GM19463 (cell line): ENCODE measurements at regions not wholly inside any gene's neighbourhood (a gene's known extent, or its start where the extent isn't known, plus 50 kb on each side); places are given as distances from the start of the nearest gene placed in this dataset.
A peak's percentile ranks its signal among the peaks of the same experiment; 100 is the strongest.
"Not testable (repeated sequence)": the region's sequence is repeated elsewhere in the genome, so short reads cannot be mapped to it uniquely, and the experiment has no call there.

ENCODE experiments used
- ATAC-seq: cut with Tn5 transposase; IDR thresholded peaks from one replicate; pipeline ENCODE4 v1.9.1; 2021; ENCODE audit warnings: mild to moderate bottlenecking, moderate library complexity; ENCODE audit not compliant: unreplicated experiment

DNA sequence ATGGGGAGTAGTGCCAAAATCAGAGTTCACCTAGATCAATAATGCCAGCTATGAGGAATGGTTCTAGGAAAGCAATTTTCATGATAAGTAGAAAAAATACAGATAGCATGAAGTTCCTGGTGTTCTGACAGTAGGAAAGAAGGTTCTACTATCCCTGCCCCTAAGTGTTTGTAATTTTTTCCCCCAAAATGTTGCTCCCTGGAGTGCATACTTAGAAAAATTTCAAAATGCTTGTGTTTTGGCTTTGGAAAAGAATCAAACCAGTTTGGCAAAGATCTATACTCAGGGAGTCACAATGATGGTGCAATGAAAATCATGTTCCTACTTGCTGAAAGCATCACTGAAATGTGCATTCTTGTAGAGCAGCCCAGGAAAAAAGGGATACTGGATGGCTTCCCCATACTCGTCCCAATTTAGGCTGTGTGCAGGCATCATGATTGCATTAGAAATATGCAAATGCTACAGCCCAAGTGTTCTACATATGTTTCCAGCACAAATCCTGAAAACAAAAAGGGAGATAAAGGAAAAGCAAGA is 74.7 kb downstream of the LPAR4 start:
- ATAC-seq = no peak

DNA sequence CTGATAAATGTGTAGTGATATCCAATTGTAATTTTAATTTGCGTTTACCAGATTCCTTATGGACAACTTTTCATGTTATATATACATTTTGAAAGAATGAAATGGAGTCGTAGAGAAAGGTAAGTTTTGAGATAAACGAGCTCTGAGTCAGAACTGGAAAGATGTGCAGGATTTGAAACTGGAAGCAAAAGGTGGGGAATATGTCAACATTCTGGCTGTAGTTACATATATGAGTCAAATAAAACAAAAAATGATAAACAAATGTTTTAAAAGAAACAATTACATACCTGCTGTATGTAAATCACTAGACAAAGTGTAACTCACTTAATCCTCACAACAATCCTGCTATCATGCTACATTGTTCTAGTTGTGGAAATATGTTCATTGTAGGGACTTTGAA is 84.0 kb downstream of the LPAR4 start:
- no peak for ATAC-seq

DNA sequence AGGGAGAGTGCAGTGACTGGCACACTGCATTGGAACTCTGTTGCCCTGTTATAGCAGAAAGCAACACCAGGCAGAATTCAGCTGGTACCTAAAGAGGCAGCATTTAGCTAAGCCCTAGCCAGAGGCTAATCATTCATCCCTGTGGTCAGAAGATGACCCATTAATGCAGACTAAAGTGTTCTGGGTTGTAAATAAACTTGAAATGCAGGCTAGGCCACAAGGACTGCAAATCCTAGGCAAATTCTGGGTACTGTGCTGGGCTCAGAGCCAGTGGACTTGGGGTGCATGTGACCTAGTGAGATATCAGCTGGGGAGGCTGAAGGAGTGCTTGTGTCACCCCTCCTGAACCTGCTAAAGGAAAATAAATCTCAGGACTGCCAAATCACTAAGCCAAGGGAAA is 91.2 kb downstream of the LPAR4 start:
- ATAC-seq = peak; percentile 65

DNA sequence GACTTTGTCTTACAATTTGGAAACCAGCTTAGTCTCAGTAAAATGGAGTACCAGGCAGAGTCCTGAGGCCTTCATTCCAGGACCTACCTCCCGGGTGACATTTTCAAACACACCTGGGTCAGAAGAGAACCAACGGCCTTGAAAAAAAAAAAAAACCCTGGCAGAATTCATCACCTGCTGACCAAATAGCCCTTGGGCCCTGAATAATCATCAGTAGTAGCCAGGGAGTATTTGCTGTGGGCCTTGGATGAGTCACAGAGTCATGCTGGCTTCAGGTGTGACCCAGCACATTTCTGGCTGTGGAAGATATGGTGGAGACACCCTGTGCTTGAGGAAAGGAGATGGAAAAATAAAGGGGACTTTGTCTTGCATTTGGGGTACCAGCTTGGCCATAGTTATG is 92.2 kb downstream of the LPAR4 start:
- no peak for ATAC-seq

DNA sequence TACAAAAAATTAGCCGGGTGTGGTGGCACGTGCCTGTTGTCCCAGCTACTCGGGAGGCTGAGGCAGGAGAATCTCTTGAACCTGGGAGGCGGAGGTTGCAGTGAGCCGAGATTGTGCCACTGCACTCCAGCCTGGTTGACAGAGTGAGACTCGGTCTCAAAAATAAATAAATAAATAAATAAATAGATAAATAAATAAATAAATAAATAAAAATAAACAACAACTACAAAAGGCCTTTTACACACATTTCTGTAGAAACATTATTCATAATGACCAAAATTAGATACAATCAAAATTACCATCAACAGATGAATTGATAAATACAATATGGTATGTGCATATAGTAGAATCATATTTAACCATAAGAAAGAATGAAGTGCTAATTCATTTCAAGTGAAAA is 96.7 kb downstream of the LPAR4 start:
- not testable (repeated sequence) for ATAC-seq

DNA sequence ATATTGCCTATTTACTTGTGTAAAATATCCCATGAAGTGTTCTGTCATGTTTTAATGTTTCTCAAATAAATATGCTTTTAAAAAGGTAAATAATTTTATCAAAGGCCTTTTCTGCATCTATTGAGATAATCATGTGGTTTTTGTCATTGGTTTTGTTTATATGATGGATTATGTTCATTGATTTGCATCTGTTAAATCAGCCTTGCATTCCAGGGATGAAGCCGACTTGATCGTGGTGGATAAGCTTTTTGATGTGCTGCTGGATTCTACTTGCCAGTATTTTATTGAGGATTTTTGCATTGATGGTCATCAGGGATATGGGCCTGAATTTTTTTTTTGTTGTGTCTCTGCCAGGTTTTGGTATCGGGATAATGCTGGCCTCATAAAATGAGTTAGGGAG is 63.9 kb upstream of the P2RY10 start:
- ATAC-seq = not testable (repeated sequence)

DNA sequence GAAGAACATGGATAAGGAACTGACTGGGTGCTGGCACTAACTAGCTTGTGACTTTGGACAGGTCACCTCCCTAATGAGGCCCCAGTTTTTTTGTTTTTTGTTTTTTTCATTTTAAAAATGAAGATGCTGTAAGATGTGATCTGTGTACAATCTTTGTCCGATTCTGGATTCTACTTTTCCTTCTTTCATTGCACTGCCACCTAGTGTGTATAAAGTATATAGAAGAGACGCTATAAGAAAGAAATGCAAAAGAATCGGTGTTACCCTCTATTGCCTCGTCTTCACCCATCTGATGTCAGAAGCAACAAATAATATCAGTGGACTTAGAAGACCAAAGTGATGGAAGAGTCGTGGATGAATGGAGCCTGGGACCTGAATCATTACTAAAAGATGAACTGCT is 58.6 kb upstream of the P2RY10 start:
- peak; percentile 68 for ATAC-seq
